ENCODE measurements at regions not wholly inside any gene's neighbourhood (a gene's known extent, or its start where the extent isn't known, plus 50 kb on each side); places are given as distances from the start of the nearest gene placed in this dataset.
"Not testable (repeated sequence)": the region's sequence is repeated elsewhere in the genome, so short reads cannot be mapped to it uniquely, and the experiment has no call there.

DNA sequence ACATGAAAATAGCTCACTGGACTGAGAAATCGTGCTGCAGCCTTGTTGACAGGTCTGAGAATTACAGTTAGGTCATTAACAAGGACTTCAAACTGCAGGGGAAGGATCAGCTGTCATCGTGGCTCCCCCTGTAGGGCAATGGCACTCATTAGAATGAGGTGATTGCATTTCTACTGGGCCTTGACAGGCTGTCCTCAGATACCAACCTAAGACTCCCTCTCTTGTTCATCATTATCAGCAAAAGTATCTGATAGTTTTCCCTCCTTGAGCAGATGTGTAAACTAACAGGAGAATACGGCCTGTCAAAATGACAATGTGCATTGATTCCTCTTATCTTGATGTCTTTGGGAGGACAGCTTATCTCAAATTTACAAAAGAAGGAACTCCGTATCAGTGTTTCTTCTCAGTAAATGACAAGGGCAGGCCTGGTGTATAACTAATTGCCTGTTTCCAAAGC is 648.5 kb upstream of the LRRN3 start:
- Histone ChIP-seq H3K4me3 (no peak overlapping the region), H3K27ac (no peak overlapping the region)

DNA sequence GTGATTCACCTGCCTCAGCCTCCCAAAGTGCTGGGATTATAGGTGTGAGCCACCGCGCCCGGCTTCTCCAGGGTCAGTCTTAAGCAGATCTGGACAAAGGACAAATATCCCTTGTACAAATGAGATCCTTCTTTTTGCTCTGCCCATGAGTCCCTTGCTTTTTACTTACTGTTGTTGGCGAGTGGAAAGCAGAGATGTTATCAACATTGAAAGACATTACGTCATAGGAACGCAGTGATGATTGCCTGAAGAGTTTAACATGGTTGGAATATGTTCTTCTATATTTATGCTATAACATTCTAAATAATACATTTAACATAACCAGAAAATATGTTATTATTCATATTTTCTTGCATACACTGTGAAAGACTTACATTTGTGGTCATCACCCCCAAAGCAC is 644.3 kb upstream of the LRRN3 start:
- H3K27ac ChIP-seq: no peak overlapping the region
- H3K4me3 ChIP-seq: no peak overlapping the region

DNA sequence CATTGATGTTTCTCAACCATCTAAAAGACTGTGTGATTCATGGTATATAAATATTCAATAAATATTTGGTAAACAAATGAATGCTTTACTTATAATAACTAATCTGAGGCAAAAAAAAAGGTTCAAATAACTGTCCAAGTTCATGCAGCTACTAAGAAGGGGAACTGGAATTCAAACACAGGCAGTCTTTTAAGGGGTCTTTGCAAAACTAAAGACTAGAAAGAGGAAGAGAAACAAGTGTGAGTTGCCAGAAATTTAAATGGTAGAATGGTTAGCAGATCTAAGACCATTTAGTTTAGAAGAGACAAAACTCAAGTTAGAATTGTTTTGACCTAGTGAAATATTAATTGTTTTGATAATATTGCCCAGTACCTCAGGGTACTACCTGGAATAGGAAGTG is 642.0 kb upstream of the LRRN3 start:
- H3K4me3 ChIP-seq: no peak overlapping the region
- H3K27ac ChIP-seq: no peak overlapping the region

DNA sequence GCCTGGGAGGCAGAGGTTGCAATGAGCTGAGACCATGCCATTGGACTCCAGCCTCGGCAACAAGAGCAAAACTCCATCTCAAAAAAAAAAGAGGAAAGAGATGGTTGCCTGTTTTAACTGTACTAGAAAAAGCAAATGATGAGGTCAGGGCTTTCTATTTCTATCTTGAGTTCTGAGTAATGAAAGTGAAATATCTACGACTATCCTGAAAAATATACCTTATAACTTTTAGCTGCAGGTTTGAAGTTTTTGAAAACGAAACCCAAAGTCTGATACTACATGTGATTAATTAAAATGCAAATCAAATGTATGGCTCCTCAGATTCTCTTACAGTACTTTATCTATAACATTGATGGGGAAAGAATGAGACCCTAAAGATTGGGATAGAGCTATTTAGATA is 636.2 kb upstream of the LRRN3 start:
- H3K4me3 ChIP-seq: no peak overlapping the region
- no peak overlapping the region for H3K27ac ChIP-seq

DNA sequence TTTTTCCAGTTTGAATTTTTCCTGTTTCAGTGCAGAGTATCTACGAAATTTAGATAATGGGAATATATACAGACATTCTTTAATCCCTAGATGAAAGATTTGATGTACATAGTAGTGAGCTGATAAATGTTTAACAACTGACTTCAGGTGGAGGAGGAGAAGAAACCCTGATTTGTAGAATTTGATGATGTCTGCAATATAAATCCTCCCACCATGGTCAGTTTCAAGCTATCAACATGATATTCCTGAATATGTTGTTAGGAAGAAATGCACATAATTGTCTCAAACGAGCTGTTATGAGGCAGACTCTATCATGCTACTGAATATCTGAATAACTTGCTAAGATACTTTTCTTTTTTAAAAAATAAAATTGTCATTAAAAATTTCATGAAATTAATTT is 629.3 kb upstream of the LRRN3 start:
- Histone ChIP-seq H3K4me3 (no peak overlapping the region), H3K27ac (no peak overlapping the region)

DNA sequence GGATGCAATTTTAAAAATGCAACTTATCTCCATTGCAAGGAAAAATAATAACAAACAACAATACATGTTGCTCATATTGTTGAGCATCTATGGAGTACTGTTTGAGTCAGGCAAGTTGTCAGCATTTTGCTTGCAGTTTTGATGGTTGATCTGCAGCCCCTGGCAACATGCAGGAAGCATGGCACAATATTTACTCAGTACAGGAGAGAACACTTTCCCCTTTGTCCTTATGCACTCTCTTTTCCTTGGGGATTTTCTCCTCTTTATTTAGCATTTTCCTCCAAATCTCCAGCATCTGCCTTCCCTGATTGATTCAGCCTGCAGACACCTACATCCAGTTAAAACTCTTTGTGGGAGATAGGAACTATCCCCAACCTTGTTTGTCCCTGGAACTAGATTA is 620.5 kb upstream of the LRRN3 start:
- Histone ChIP-seq H3K4me3 (no peak overlapping the region), H3K27ac (no peak overlapping the region)

DNA sequence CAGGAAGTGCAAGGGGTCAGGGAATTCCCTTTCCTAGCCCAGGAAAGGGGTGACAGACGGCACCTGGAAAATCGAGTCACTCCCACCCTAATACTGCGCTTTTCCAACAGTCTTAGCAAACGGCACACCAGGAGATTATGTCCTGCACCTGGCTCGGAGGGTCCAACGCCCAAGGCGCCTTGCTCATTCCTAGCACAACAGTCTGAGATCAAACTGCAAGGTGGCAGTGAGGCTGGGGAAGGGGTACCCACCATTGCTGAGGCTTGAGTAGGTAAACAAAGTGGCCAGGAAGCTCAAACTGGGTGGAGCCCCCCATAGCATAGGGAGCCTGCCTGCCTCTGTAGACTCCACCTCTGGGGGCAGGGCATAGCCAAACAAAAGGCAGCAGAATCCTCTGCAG is 618.5 kb upstream of the LRRN3 start:
- not testable (repeated sequence) for H3K4me3 ChIP-seq, H3K27ac ChIP-seq

DNA sequence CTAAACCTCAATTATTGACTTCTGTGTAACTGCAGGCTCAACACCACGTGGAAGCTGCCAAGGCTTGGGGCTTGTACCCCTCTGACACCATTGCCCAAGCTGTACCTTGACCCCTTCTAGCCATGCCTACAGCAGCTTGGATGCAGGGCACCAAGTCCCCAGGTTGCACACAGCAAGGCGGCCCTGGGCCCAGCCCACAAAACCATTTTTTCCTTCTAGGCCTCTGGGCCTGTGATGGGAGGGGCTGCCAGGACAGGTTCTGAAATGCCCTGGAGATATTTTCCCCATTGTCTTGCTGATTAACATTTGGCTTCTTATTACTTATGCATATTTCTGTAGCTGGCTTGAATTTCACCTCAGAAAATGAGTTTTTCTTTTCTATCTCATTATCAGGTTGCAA is 610.0 kb upstream of the LRRN3 start:
- no peak overlapping the region for H3K4me3 ChIP-seq

DNA sequence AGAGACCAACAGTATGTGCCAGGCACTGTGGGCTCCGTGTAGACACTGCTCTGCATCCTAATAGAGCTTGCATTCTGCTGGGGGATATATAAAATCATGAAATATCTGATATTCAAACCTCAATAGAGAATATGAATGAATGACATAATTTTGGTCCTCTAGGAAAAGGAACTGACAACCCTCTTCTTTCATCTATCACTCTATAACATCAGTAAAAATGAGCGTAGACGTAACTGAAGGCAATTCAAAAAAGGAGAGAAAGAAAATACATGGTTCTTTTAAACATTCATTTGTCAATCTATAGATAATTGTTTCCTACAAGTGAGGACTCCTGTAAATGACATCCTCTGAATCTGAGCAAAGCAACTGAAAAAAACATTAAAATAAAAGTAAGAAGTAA is 607.4 kb upstream of the LRRN3 start:
- H3K4me3 ChIP-seq: no peak overlapping the region
- H3K27ac ChIP-seq: no peak overlapping the region

More for the DNA sequence above, 610.0 kb upstream of the LRRN3 start:
- H3K27ac ChIP-seq: no peak overlapping the region

DNA sequence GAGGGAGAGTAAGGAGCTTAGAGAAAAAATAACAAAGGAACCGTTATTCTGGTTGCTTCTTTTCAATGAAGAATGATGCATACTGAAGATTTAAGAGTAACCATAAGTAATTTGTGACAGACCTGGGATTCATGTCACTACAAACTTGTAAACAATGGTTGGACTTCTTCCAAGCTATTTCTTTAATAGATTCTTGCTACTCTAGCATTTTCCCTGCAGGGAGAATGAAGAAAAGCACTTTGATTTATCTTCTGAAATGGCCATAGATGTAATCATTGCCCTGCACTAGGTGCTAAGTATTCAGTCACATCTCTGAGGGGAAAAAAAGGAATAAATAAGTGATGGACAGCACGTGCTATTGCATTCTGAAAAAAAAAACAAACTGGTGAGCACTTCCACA is 606.6 kb upstream of the LRRN3 start:
- no peak overlapping the region for H3K4me3 ChIP-seq
- H3K27ac ChIP-seq: no peak overlapping the region

DNA sequence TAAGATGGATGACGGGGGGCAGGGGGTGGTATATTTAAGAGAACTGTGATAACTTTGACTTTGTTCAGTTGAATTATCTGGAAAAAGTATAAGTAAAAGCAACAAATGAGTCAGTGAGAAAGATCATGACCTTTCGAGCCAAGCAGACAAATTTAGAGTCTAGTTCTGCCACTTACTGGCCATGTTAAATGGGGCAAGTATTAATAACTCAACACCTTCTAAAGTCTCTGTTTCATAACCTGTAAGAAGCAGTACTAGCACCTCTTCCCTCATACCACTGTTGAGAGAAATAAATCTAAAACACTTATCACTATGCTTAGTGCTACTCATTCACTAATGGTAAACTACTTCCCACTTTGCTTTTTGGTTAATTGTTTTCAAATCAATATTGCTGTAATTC is 604.4 kb upstream of the LRRN3 start:
- Histone ChIP-seq H3K27ac (no peak overlapping the region), H3K4me3 (no peak overlapping the region)

DNA sequence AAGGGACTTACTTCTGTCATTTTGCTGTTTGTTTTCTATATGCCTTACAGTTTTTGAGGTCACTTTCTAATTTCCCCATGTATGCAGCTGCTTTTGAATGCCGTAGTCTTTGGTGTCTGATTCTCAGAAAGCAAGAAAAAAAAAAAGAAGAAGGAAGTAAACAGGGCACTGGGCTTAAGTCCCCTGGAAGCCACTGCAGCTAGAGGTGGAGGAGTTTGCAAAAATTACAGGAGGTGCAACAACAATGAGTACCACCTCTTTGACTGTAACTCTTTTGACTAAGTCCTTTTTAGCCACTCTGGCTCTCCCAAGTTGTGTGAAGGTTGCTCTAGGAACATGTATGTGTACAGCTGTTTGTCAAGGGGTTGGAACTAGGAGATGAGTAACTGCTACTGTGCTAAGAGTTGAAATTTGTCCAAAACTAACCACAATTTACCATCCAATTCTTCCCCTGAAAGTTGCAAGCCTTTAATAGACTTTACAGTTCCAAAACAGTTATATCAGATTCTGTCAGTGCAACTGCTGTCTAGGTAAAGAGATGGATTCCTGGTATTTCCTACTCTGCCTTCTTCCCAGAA is 588.0 kb upstream of the LRRN3 start:
- Histone ChIP-seq H3K4me3 (no peak overlapping the region), H3K27ac (no peak overlapping the region)

DNA sequence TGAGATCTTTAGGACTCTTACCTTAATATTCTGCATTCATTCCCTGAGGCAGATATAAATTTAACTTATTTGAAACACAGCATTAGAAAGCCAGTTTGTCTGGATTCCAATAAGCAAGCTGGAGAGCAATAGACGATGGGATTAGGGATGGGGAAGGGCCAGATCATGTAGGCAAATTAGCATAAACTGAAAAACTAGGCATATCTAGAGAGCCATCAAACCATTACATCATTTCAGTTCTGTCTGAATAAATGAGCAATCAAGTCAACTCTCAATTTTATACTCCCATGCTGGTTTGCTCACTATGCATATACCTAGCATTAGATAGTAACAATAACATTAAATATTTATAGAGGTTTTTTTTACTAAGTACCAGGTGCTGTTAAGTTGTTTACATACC is 583.6 kb upstream of the LRRN3 start:
- Histone ChIP-seq H3K4me3 (no peak overlapping the region), H3K27ac (no peak overlapping the region)

DNA sequence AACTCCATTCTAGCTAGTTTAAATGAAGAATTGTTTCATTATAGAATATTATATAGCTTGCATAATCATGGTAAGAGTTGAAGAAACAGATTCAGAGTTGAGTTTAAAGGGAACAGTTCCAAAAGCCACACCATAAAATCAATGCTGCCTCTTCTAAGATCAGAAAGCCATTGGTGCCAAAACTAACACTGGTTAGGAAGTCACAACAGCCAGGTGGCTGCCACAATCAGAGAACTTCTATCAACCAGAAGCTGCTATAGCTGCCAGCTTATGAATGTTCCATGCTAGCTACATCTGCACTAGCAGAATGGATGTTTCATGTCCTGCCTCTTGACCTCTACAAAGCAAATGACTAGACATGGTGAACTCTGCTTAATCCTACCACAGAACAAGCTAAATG is 583.1 kb upstream of the LRRN3 start:
- Histone ChIP-seq H3K4me3 (no peak overlapping the region), H3K27ac (no peak overlapping the region)

DNA sequence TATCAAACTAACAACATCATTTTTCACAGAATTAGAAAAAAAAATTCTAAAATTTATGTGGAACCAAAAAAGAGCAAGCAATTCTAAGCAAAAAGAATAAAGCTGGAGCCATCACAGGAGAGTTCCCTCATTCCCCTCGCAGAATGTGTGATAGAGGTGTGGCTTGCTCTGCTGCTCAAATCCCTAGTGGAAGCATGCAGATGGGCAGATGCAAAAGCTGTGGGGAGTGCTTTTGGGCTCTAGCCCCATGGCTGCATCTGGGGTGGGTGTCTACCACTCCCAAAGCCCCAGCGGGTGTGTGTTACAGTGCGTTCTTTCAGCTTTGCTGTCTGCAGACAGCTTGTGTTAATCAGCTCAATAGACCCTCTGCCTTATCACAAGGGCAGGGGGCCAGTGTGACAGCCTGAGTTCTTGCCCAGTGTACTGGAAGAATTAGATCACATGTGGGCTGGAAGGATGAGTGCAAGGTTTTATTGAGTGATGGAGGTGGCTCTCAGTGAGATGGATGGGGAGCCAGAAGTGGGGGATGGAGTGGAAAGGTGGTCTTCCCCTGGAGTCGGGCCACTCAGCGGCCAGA is 575.9 kb upstream of the LRRN3 start:
- not testable (repeated sequence) for H3K4me3 ChIP-seq, H3K27ac ChIP-seq

DNA sequence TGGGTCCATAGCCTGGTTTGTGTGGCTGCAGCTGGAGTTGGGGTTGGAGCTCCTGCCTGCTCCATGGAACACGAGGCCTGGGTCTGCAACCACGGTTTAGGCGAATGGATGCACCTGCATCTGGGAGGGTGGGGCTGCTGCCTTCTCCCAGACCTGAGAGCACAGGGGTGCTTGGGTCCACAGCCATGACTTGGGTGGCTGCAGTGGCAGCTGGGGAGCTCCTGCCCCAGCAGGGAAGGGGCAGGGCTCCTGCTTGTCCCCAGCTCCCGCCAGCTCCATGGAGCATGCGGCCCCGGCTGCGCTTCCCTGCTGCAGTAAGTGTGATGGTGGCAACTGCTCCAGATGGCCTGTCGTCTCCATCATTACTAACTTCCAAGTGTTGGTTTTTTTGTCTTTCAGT is 571.1 kb upstream of the LRRN3 start:
- Histone ChIP-seq H3K27ac (no peak overlapping the region), H3K4me3 (no peak overlapping the region)

DNA sequence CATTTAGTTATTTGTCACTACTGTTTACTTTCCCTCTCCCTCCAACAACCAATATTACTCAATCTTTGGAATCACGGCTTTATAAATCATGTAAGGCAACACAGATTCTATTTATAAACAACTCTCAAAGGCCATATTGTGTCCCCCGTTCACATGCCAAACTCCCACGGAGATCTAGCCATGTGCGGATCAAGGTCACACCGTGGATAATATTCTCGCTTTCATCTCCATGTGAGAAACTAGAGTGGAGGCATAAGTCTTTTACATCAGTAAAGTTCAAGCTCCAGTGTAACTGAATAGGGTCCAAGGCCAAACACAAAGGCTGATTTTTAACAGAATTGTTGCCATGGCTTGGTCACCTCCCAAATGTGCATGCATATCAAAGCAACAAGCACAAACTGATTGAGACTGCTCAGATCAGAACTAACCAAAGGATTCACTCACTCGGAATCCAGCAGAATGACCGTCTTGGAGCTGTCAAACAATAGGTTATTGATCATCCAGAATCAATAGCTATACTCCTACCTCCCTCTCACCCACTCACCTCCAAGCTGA is 569.5 kb upstream of the LRRN3 start:
- H3K27ac ChIP-seq: no peak overlapping the region
- no peak overlapping the region for H3K4me3 ChIP-seq

DNA sequence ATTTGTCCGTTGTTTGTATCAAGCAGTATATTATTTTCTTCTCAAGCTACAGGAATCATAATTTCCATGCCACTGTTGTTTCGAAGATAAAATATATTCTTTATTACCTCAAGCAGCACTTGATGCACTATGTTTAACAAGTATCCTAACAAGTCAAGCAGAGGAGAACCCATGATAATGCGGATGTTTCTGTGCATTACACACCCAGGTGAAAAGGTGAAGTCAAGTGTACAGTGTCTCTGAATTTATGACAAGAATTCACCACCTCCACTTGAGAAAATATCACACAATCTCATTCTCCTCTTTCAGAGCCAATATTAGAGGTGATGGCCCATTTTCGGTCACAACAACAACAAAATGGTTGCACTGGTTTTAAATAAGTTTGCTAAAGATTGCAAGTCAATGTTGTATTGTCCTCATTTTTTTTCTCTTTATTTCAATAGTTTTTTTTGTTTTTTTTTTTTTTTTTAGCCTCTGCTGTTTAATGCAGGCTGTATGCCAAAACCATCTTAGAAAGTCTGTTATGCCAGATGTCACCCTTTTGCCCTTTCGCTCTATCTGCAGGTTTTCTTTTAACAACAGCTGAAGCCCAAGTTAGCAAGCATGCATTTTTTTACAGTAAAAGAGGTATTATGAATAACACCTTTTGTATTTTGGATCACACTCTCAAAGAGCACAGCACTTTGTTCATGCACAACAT is 568.7 kb upstream of the LRRN3 start:
- Histone ChIP-seq H3K4me3 (no peak overlapping the region), H3K27ac (no peak overlapping the region)

DNA sequence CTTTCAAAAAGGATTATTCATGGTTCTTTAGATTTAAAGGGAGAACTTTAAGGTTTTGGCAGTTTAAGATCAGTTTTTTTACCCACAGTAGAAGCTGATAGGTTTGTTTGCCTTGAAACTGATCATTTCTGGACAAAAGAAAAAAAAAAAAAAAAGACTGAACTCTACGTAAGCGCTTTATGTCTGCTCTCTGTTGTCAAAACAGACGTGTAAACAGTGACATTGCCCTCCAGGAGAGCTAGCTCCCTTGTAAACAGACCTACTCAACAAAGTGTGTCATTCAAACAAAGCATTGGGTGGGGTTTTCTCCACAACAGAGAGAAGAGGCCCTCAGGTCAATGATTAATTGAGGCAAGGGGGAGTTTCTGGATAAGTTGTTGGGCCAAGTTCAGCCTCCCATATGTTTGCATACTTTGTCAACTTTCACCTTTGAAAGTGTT is 568.1 kb upstream of the LRRN3 start:
- Histone ChIP-seq H3K27ac (no peak overlapping the region), H3K4me3 (no peak overlapping the region)

DNA sequence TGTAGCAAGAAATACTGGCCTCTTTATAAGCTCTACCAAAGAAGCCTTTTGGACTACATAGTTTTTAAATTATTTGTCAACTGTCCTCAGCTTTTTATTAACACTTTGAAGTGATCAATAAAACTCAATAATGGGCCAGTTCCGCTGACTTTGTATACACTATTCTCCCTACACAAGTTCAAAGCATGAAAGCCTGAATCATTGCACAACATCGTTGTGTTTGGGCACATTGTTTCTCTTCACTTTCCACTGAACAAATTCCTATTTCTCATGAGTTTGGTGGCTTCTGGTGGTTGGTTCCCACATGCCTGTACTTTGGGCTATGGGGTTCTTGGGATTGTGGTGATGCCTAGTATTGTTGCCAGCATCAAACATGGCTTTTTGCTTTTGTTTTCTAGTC is 561.8 kb upstream of the LRRN3 start:
- Histone ChIP-seq H3K27ac (no peak overlapping the region), H3K4me3 (no peak overlapping the region)

DNA sequence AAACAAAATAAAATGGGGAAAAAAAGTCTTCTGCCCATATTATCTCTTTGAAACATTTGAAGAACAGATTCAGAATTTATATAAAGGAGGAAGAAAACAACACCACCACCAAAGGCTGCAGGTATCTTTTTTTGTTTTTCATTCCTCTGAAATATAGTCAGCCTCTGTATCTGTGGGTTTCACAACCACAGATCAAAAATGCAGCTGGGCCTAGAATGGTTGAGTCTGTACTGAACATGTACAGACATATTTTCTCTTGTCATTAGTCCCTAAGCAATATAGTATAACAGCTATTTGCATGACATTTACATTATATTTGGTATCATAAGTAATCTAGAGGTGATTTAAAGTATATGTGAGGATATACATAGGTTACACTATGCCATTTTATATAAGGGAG is 559.7 kb upstream of the LRRN3 start:
- no peak overlapping the region for H3K27ac ChIP-seq

More for the DNA sequence above, 559.7 kb upstream of the LRRN3 start:
- no peak overlapping the region for H3K4me3 ChIP-seq
